Eye (tissue), 1 donor: ENCODE measurements at regions not wholly inside any gene's neighbourhood (a gene's known extent, or its start where the extent isn't known, plus 50 kb on each side); places are given as distances from the start of the nearest gene placed in this dataset.

Experiments
- DNase-seq: peaks from one replicate; pipeline ENCODE4 v3.0.0-alpha.2; 2015

GRCh38 chr6:6704103-6705060, 115.9 kb downstream of the LY86 start:
- DNase-seq = peak; percentile 61

DNA sequence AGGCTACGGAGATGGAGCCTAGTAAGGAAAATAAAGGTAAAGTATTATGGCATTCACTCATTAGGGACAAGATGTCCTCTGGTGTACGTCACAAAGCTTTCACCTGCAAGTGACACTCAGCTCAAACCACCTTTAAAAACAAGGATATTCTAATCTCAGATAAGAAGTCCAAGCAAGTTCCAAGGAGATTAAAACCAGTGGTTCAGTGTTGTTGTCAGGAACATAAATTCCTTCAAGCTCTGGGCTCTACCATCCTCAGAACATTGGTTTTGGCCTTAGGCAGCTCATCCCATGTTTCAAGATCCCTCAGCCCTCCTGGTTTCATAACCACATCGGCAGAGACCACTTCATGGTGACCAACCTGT, 116.5 kb downstream of the LY86 start:
- no peak for DNase-seq

DNA sequence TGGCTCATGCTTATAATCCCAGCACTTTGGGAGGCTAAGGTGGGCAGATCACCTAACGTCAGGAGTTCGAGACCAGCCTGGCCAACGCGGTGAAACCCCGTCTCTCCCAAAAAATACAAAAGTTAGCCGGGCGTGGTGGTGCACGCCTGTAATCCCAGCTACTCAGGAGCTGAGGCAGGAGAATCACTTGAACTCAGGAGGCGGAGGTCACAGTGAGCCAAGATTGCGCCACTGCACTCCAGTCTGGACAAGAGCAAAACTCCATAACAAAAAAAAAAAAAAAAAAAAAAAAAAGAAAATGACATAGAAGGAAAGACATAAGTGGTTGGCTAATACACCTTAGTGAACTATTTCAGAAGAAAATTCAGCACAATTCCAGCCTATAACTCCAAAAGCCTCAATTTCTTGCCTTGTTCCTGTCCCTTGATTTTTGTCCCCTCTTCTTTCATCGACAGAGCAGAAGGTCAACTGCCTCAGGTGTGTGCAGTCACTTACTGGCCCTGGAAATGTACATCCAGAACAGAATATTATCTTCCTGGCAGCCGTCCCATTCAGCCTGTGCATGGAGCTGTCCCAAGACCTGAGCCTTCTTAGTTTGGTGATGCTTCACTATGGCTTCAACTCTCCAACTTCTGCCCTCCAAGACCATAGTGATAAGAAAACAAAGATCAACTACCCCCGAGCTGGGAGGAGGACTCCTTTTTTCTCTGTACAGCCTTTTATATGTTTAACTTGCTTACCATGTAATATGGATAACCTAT, 117.6 kb downstream of the LY86 start:
- no peak for DNase-seq

GRCh38 chr6:6707143-6707542, 118.6 kb downstream of the LY86 start:
- no peak for DNase-seq

- DNase-seq = no peak
These were observed 120.6 kb downstream of the LY86 start for GRCh38 chr6:6709106-6709505.

DNA sequence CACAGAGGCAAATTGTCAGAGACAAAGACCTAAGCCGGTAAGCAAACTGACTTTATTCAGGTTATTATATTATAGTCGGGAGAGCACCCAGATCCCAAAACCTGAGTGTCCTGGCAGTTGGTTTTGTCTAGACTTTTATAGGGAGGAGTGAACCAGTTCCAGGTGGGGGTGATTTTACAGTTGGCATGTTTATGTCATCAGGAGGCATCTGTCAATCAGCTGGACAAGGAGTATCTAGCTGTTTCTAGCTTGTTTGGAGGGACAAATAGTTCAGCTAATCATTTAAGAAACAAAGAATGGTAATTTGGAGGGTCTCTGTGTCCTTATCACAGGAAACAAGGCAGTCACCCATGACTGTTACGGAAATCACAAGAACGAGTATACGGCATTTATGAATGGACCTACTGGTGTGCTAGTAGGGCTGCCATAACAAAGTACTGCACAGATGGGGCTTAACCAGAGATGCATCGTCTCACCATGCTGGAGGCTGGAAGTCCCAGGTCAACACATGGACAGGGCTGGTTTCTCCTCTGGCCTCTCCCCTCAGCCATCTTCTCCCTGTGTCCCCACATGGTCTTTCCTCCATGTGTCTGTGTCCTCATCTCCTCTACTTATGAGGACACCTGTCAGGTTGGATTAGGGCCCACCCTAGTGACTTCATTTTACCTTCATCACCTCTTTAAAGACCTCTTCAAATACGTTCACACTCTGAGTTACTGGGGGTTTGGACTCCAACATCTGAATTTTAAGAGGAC, 122.7 kb downstream of the LY86 start:
- DNase-seq = no peak

DNA sequence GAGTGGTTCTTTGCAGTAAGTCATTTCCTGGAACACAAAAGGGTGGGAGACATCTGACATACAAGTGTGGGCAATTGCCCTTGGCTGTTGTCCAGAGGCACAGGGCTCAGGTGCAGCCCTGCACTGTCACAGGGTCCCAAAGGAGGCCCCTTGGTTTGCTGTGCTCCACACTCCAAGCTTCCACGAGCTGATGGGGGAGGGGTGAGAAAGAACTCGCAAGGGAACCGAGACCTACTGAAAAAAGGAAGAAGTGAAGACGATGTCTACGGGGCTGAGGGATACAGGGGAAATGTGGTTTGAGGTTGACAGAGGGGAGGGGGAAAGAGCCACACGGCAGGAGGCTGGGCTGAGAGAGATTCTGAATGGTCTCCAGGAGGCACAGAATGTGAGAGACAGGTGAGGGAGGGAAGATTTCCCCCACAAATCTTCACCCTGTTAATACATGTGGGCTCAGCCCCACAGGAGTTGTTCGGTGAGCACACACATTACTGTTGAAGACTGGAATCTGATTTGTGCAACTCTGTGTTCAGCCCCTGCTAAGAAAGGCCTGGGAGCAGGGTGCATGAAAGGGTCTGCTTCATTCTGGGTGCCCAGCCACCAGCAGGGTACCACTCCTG, 123.4 kb downstream of the LY86 start:
- DNase-seq = peak; percentile 74

DNA sequence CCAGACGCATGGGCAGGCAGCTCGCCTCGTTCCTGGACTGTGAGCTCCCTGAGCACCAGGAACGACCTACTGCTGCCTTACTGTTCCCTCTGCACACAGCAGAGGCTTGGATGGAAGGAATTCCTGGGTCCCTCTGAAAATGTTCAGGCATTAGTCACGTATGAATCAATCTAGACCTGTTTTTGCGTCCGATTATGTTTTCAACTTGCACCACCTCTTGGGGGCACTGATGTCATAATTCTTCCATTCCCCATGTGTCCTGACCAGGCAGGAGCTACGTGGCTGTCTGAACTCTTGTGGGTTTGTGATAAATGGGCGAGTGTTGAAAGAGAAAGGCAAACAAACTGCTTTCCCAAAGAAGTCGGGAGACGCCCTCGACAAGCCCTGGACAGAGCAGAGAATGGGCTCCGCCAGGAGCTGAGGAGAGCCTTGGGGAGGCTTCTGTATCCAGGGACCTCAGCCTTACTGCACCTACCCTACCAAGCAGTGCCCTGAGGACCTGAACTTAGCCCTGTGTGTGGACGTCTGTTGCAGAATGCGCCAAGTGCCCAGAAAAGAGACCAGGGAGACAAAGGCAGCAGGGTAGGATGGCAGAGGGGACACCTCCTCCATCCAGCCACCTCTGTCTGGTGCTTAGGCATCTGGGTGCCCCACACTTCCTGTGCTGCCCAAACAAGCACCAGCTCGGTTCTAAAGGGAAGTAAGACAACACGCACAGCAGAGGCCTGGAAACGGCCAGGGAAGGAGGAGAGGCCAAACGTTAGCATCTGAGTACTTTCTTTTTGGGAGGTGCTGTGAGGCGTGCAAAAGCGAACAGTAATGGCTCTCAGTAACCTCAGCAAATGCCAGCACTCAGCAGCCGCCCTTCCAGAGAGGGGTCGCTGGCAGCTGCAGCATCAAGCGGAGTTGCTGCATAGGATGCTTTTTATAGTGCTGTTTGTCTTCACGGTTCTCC, 124.2 kb downstream of the LY86 start:
- no peak for DNase-seq

DNA sequence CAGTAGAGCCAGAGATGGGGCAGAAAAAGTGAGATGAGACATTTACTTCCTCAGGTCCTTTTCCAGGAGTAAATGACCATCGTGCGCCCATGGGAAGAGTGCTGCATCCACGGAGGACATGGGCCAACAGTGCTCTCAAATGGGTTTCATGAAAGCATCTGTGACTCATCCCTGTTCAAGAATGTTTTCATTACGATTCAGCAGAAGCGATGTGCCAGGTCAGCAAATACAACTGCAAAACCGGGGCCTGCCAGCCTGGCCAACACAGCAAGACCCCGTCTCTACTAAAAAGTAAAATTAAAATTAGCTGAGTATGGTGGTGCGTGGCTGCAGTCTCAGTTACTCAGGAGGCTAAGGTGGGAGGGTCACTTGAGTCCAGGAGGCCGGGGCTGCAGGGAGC, 125.1 kb downstream of the LY86 start:
- DNase-seq = no peak

GRCh38 chr6:6714118-6714897, 125.8 kb downstream of the LY86 start:
- DNase-seq = peak; percentile 64

- DNase-seq = no peak
These were observed 126.4 kb downstream of the LY86 start for GRCh38 chr6:6714953-6715352.

DNA sequence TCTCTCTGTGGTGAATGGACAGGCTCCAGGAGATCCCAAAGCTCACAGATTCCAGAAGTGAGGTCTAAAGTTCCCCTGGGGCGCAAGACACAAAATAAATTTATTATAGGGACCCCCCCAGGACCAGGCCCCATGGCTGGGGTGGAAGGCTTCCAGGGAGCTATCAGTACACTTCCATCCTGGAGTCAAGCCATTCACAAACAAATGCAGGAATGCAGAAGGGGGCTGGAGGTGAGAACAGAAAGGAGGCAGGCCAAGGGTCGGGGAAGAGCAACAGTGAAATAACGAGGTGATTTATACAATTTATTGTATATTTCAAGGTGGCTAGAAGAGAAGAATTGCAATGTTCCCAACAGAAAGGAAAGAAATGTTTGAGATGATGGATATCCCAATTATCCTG, 126.9 kb downstream of the LY86 start:
- DNase-seq = no peak

- DNase-seq = no peak
These were observed 128.7 kb downstream of the LY86 start for GRCh38 chr6:6716998-6717763.

- no peak for DNase-seq
These were observed 129.4 kb downstream of the LY86 start for GRCh38 chr6:6717953-6718352.

- no peak for DNase-seq
These were observed 133.1 kb downstream of the LY86 start for GRCh38 chr6:6721606-6722005.

- DNase-seq = no peak
These were observed 133.7 kb downstream of the LY86 start for GRCh38 chr6:6722195-6722594.

- DNase-seq = no peak
These were observed 134.8 kb downstream of the LY86 start for GRCh38 chr6:6723361-6723760.

GRCh38 chr6:6723921-6724538, 135.5 kb downstream of the LY86 start:
- DNase-seq = no peak
